ENCODE measurements at regions not wholly inside any gene's neighbourhood (a gene's known extent, or its start where the extent isn't known, plus 50 kb on each side); places are given as distances from the start of the nearest gene placed in this dataset.

GRCh38 chr14:62314871-62315270, 552.7 kb downstream of the SNAPC1 start:
- Histone ChIP-seq H4K91ac (ENCODE audit: insufficient read depth, low read depth, low read length) (no peak overlapping the region), H3K4ac (ENCODE audit: low read depth, low read length) (no peak overlapping the region), H4K8ac (ENCODE audit: low read depth in 2 of 2, low read length in 2 of 2) (no peak overlapping the region), H3K9ac (ENCODE audit: low read depth, low read length) (no peak overlapping the region), H3K4me3 (ENCODE audit: insufficient read depth, low read depth, low read length) (no peak overlapping the region), H3K36me3 (ENCODE audit: control insufficient read depth, insufficient read depth, low read length) (no peaks in the 10 kb centered on the region), H3K9me1 (ENCODE audit: insufficient read depth, low read length) (no peaks in the 10 kb centered on the region), H2BK15ac (ENCODE audit: low read depth, low read length) (no peak overlapping the region), H2AFZ (replicated peaks; ENCODE audit: low read length, poor library complexity) (no peak overlapping the region), H4K20me1 (ENCODE audit: insufficient read depth, low read length) (no peaks in the 10 kb centered on the region), H3K23ac (ENCODE audit: low read depth, low read length) (no peak overlapping the region), H2BK20ac (ENCODE audit: low read depth, low read length) (no peak overlapping the region), H3K9me3 (ENCODE audit: control insufficient read depth, insufficient read depth, low read length) (no peaks in the 10 kb centered on the region), H2AK9ac (replicated peaks; ENCODE audit: low read depth, low read length, poor library complexity) (no peak overlapping the region), H4K5ac (ENCODE audit: low read depth, low read length) (no peak overlapping the region), H3K27ac (ENCODE audit: insufficient read depth, low read length) (no peak overlapping the region), H3K4me1 (ENCODE audit: control insufficient read depth, insufficient read depth, low read length) (no peaks in the 10 kb centered on the region), H2BK5ac (ENCODE audit: low read depth, low read length, poor library complexity, severe bottlenecking) (no peak overlapping the region), H2AK5ac (ENCODE audit: low read depth, low read length) (no peak overlapping the region), H3K27me3 (ENCODE audit: control insufficient read depth, insufficient read depth, low read length) (no peaks in the 10 kb centered on the region), H3K18ac (ENCODE audit: low read depth, low read length) (no peak overlapping the region), H3K4me2 (ENCODE audit: low read depth, low read length) (no peak overlapping the region), H3K14ac (replicated peaks; ENCODE audit: low read depth, low read length) (no peak overlapping the region), H3K79me1 (ENCODE audit: low read depth in 1 of 2, low read length in 2 of 2) (no peaks in the 10 kb centered on the region), H2BK120ac (ENCODE audit: low read depth, low read length) (no peak overlapping the region), H3K56ac (ENCODE audit: extremely low read depth, insufficient read depth, low read length) (no peak overlapping the region)
- DNase-seq = no peak
- no TSS peak for BruUV-seq (replicated peaks)
- dilution Hi-C loops (cut with HindIII; ENCODE audit: low sequenced_read_pairs, unreplicated experiment) = no loop called here
- ATAC-seq (ENCODE audit: low read depth) = no peak
- POLR2A ChIA-PET (ENCODE audit: unreplicated experiment) = no interaction called here
- in situ Hi-C loops (cut with MboI; ENCODE audit: low sequenced_read_pairs) = no loop called here
- TF ChIP-seq, protein P1, sequence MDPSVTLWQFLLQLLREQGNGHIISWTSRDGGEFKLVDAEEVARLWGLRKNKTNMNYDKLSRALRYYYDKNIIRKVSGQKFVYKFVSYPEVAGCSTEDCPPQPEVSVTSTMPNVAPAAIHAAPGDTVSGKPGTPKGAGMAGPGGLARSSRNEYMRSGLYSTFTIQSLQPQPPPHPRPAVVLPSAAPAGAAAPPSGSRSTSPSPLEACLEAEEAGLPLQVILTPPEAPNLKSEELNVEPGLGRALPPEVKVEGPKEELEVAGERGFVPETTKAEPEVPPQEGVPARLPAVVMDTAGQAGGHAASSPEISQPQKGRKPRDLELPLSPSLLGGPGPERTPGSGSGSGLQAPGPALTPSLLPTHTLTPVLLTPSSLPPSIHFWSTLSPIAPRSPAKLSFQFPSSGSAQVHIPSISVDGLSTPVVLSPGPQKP (IDR thresholded peaks at IDR 0.05; ENCODE audit: borderline replicate concordance, low read depth, low read length) = no peak
- no peak for TF ChIP-seq SMC3 (IDR thresholded peaks at IDR 0.05; ENCODE audit: low read depth, low read length)
- no peak for TF ChIP-seq MAFK (IDR thresholded peaks at IDR 0.05; ENCODE audit: low read depth, low read length)
- no peak for TF ChIP-seq RAD21 (IDR thresholded peaks at IDR 0.05; ENCODE audit: low read length)
- no peak for TF ChIP-seq FOS (IDR thresholded peaks at IDR 0.05; ENCODE audit: low read depth, low read length)
- TF ChIP-seq RFX5 (IDR thresholded peaks at IDR 0.05; ENCODE audit: low read depth, low read length) = no peak
- no peak for TF ChIP-seq POLR2A (IDR thresholded peaks at IDR 0.05; ENCODE audit: low read depth, low read length)
- TF ChIP-seq, protein P2, sequence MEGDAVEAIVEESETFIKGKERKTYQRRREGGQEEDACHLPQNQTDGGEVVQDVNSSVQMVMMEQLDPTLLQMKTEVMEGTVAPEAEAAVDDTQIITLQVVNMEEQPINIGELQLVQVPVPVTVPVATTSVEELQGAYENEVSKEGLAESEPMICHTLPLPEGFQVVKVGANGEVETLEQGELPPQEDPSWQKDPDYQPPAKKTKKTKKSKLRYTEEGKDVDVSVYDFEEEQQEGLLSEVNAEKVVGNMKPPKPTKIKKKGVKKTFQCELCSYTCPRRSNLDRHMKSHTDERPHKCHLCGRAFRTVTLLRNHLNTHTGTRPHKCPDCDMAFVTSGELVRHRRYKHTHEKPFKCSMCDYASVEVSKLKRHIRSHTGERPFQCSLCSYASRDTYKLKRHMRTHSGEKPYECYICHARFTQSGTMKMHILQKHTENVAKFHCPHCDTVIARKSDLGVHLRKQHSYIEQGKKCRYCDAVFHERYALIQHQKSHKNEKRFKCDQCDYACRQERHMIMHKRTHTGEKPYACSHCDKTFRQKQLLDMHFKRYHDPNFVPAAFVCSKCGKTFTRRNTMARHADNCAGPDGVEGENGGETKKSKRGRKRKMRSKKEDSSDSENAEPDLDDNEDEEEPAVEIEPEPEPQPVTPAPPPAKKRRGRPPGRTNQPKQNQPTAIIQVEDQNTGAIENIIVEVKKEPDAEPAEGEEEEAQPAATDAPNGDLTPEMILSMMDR (conservative IDR thresholded peaks at IDR 0.05; ENCODE audit: low read depth, low read length) = no peak
- TF ChIP-seq CHD1 (IDR thresholded peaks at IDR 0.05; ENCODE audit: low read depth, low read length) = no peak
- TF ChIP-seq MXI1 (IDR thresholded peaks at IDR 0.05; ENCODE audit: borderline replicate concordance, low read depth, low read length) = no peak
- no peak for TF ChIP-seq CEBPB (IDR thresholded peaks at IDR 0.05; ENCODE audit: low read depth, low read length)
- TF ChIP-seq BHLHE40 (IDR thresholded peaks at IDR 0.05; ENCODE audit: low read depth, low read length) = no peak
- no peak for TF ChIP-seq NFE2L2 (IDR thresholded peaks at IDR 0.05; ENCODE audit: low read depth, low read length)
- intact Hi-C loops (cut with micrococcal nuclease) = no loop called here
- CTCF ChIA-PET = no interaction called here
- no CpG with 5 or more reads among the region's 1 CpG for WGBS, 2 experiments (ENCODE audit: extremely low coverage in 2 of 2, insufficient read length in 1 of 2)

Measured in IMR-90 (cell line).